Trophoblast cell (in vitro differentiated cells and primary cell): ENCODE measurements at regions not wholly inside any gene's neighbourhood (a gene's known extent, or its start where the extent isn't known, plus 50 kb on each side); places are given as distances from the start of the nearest gene placed in this dataset.

Source experiments
- DNase-seq, 2 donors: peaks; one replicate each; pipeline ENCODE4 v3.0.0-alpha.2; 2016
- H2AFZ ChIP-seq: 2 replicates; pipeline ENCODE4 v1.6.1; 2013; ENCODE audit warnings: low read length, moderate library complexity, mild to moderate bottlenecking; ENCODE audit not compliant: insufficient read depth, poor library complexity
- H2AK5ac ChIP-seq: 2 replicates; pipeline ENCODE4 v1.6.1; 2013; ENCODE audit warnings: mild to moderate bottlenecking, low read length
- H2BK120ac ChIP-seq: 2 replicates; pipeline ENCODE4 v1.6.1; 2013; ENCODE audit warnings: low read length, mild to moderate bottlenecking, moderate library complexity; ENCODE audit not compliant: insufficient read depth, poor library complexity
- H2BK12ac ChIP-seq: 2 replicates; pipeline ENCODE4 v1.6.1; 2013; ENCODE audit warnings: mild to moderate bottlenecking, low read length, moderate library complexity
- H2BK5ac ChIP-seq: 2 replicates; pipeline ENCODE4 v1.6.1; 2013; ENCODE audit warnings: low read length, low read depth, moderate library complexity, mild to moderate bottlenecking; ENCODE audit not compliant: poor library complexity
- H3K14ac ChIP-seq: 2 replicates; pipeline ENCODE4 v1.6.1; 2013; ENCODE audit warnings: mild to moderate bottlenecking, low read length
- H3K18ac ChIP-seq: 2 replicates; pipeline ENCODE4 v1.6.1; 2013; ENCODE audit warnings: mild to moderate bottlenecking, low read length
- H3K23ac ChIP-seq: 2 replicates; pipeline ENCODE4 v1.6.1; 2013; ENCODE audit warnings: low read length
- H3K27ac ChIP-seq: 2 replicates; pipeline ENCODE4 v1.5.1; 2013; ENCODE audit warnings: low read depth, mild to moderate bottlenecking, inconsistent platforms, low read length, moderate library complexity
- H3K27me3 ChIP-seq: 2 replicates; pipeline ENCODE4 v1.6.1; 2013; ENCODE audit warnings: inconsistent platforms, mild to moderate bottlenecking, low read length, moderate library complexity; ENCODE audit not compliant: insufficient read depth
- H3K36me3 ChIP-seq, 2 experiments: 1 replicate in 1 of 2; 2 replicates in 1 of 2; pipeline ENCODE4 v1.6.1; 2013; ENCODE audit warnings: low read length in 2 of 2, mild to moderate bottlenecking in 2 of 2, moderate library complexity in 1 of 2; ENCODE audit not compliant: insufficient read depth in 2 of 2, control insufficient read depth in 1 of 2
- H3K4ac ChIP-seq: 2 replicates; pipeline ENCODE4 v1.6.1; 2013; ENCODE audit warnings: low read depth, mild to moderate bottlenecking, low read length, moderate library complexity
- H3K4me1 ChIP-seq, 2 experiments: 1 replicate in 1 of 2; 2 replicates in 1 of 2; pipeline ENCODE4 v1.6.1; 2013; ENCODE audit warnings: low read length in 2 of 2, mild to moderate bottlenecking in 2 of 2, moderate library complexity in 1 of 2; ENCODE audit not compliant: insufficient read depth in 2 of 2, control insufficient read depth in 1 of 2
- H3K4me2 ChIP-seq: 2 replicates; pipeline ENCODE4 v1.6.1; 2013; ENCODE audit warnings: inconsistent platforms, mild to moderate bottlenecking, low read length, moderate library complexity
- H3K4me3 ChIP-seq: 2 replicates; pipeline ENCODE4 v1.5.1; 2013; ENCODE audit warnings: mild to moderate bottlenecking, low read depth, low read length, inconsistent platforms
- H3K79me1 ChIP-seq: one replicate; pipeline ENCODE4 v1.6.1; 2013; ENCODE audit warnings: low read length
- H3K79me2 ChIP-seq: 2 replicates; pipeline ENCODE4 v1.6.1; 2013; ENCODE audit warnings: low read length, mild to moderate bottlenecking; ENCODE audit not compliant: control insufficient read depth, insufficient read depth, poor library complexity
- H3K9ac ChIP-seq: 2 replicates; pipeline ENCODE4 v1.6.1; 2013; ENCODE audit warnings: mild to moderate bottlenecking, low read length
- H3K9me3 ChIP-seq: 2 replicates; pipeline ENCODE4 v1.6.1; 2013; ENCODE audit warnings: low read depth, mild to moderate bottlenecking, control low read depth, inconsistent platforms, low read length; ENCODE audit not compliant: insufficient read depth
- H4K12ac ChIP-seq: 2 replicates; pipeline ENCODE4 v1.6.1; 2013; ENCODE audit warnings: low read depth, mild to moderate bottlenecking, low read length, moderate library complexity
- H4K8ac ChIP-seq: 2 replicates; pipeline ENCODE4 v1.6.1; 2013; ENCODE audit warnings: low read depth, mild to moderate bottlenecking, low read length, moderate library complexity
- H4K91ac ChIP-seq: one replicate; pipeline ENCODE4 v1.6.1; 2013; ENCODE audit warnings: low read depth, mild to moderate bottlenecking, low read length, moderate library complexity
- WGBS: extraction: QIAGEN DNeasy Blood & Tissue Kit; methylation state at CpG from one replicate; pipeline ENCODE4 v1.1.7; 2013; ENCODE audit warnings: missing lambda C conversion rate; ENCODE audit not compliant: insufficient read length, insufficient coverage; ENCODE audit errors: extremely low coverage; 5-methylcytosine and 5-hydroxymethylcytosine counted together

GRCh38 chr10:3647074-3647473 is 137.9 kb downstream of the KLF6 start:
- Histone ChIP-seq H3K4ac (no peak overlapping the region), H2AK5ac (no peak overlapping the region), H3K79me2 (no peaks in the 10 kb centered on the region)

GRCh38 chr10:3645406-3645805 is 139.6 kb downstream of the KLF6 start:
- no peak overlapping the region for H2BK5ac ChIP-seq
- no peak overlapping the region for H3K4me3 ChIP-seq
- no peak overlapping the region for H2BK120ac ChIP-seq
- H4K91ac ChIP-seq: no peak overlapping the region
- no peak overlapping the region for H3K23ac ChIP-seq
- peaks cover 3% of the 10 kb centered on the region for H3K9me3 ChIP-seq
- no peak overlapping the region for H2BK12ac ChIP-seq
- H3K4me1 ChIP-seq: no peaks in the 10 kb centered on the region
- H3K4me2 ChIP-seq: no peak overlapping the region
- no peak overlapping the region for H3K18ac ChIP-seq
- WGBS: no CpG with 5 or more reads among the region's 6 CpGs
- H3K9ac ChIP-seq: no peak overlapping the region
- H3K4ac ChIP-seq: no peak overlapping the region
- no peak overlapping the region for H3K27ac ChIP-seq
- no peak overlapping the region for H4K8ac ChIP-seq
- no peaks in the 10 kb centered on the region for H3K27me3 ChIP-seq
- no peak overlapping the region for H4K12ac ChIP-seq
- no peak overlapping the region for H3K14ac ChIP-seq
- H3K36me3 ChIP-seq: no peaks in the 10 kb centered on the region
- H2AK5ac ChIP-seq: no peak overlapping the region
- DNase-seq: no peak
- no peaks in the 10 kb centered on the region for H3K79me2 ChIP-seq
- no peaks in the 10 kb centered on the region for H3K79me1 ChIP-seq
- no peak overlapping the region for H2AFZ ChIP-seq

More at GRCh38 chr10:3647074-3647473, 137.9 kb downstream of the KLF6 start:
- no peak overlapping the region for H3K14ac ChIP-seq
- H3K27me3 ChIP-seq: no peaks in the 10 kb centered on the region
- H3K18ac ChIP-seq: no peak overlapping the region
- no peaks in the 10 kb centered on the region for H3K36me3 ChIP-seq
- H2BK120ac ChIP-seq: no peak overlapping the region
- no CpG with 5 or more reads among the region's 8 CpGs for WGBS
- no peak overlapping the region for H2BK12ac ChIP-seq
- no peak overlapping the region for H2AFZ ChIP-seq
- no peaks in the 10 kb centered on the region for H3K4me1 ChIP-seq
- H3K27ac ChIP-seq: no peak overlapping the region
- no peak overlapping the region for H4K91ac ChIP-seq
- H3K79me1 ChIP-seq: no peaks in the 10 kb centered on the region
- H3K9me3 ChIP-seq: peaks cover 3% of the 10 kb centered on the region
- H3K23ac ChIP-seq: no peak overlapping the region
- H3K4me3 ChIP-seq: no peak overlapping the region
- no peak overlapping the region for H4K8ac ChIP-seq
- no peak for DNase-seq
- no peak overlapping the region for H3K9ac ChIP-seq
- no peak overlapping the region for H2BK5ac ChIP-seq
- H3K4me2 ChIP-seq: no peak overlapping the region
- no peak overlapping the region for H4K12ac ChIP-seq

GRCh38 chr10:3640816-3641215 is 144.2 kb downstream of the KLF6 start:
- Histone ChIP-seq H3K9ac (no peak overlapping the region), H3K36me3 (no peaks in the 10 kb centered on the region), H3K23ac (no peak overlapping the region), H4K12ac (no peak overlapping the region), H3K14ac (no peak overlapping the region), H2BK12ac (no peak overlapping the region), H2BK5ac (no peak overlapping the region), H2AK5ac (peak overlapping the region; percentile 82), H3K4me3 (no peak overlapping the region), H4K91ac (no peak overlapping the region), H3K79me1 (peaks cover 11% of the 10 kb centered on the region), H3K9me3 (no peaks in the 10 kb centered on the region), H3K18ac (no peak overlapping the region), H2BK120ac (no peak overlapping the region), H2AFZ (no peak overlapping the region), H3K79me2 (no peaks in the 10 kb centered on the region), H4K8ac (no peak overlapping the region), H3K27ac (no peak overlapping the region), H3K4me2 (no peak overlapping the region), H3K4me1 (peaks cover 8% of the 10 kb centered on the region in 2 experiments), H3K4ac (no peak overlapping the region), H3K27me3 (no peaks in the 10 kb centered on the region)
- no CpG with 5 or more reads among the region's 10 CpGs for WGBS
- DNase-seq: no peak

- no peak overlapping the region for H4K12ac ChIP-seq
- peaks cover 11% of the 10 kb centered on the region for H3K79me1 ChIP-seq
- H3K4me1 ChIP-seq: peaks cover 8% of the 10 kb centered on the region in 2 experiments
- WGBS: no CpG with 5 or more reads among the region's 4 CpGs
- no peaks in the 10 kb centered on the region for H3K27me3 ChIP-seq
- H3K79me2 ChIP-seq: no peaks in the 10 kb centered on the region
- H3K4me3 ChIP-seq: no peak overlapping the region
- H3K23ac ChIP-seq: no peak overlapping the region
- H3K9ac ChIP-seq: no peak overlapping the region
- no peak overlapping the region for H4K91ac ChIP-seq
- H3K27ac ChIP-seq: no peak overlapping the region
- no peak overlapping the region for H3K4ac ChIP-seq
- H2AFZ ChIP-seq: no peak overlapping the region
- no peak overlapping the region for H2BK5ac ChIP-seq
- H3K36me3 ChIP-seq: no peaks in the 10 kb centered on the region
- H2AK5ac ChIP-seq: no peak overlapping the region
- H3K14ac ChIP-seq: no peak overlapping the region
- H4K8ac ChIP-seq: no peak overlapping the region
- no peak overlapping the region for H3K4me2 ChIP-seq
- DNase-seq: peak; percentile 81 to 85
- H3K18ac ChIP-seq: no peak overlapping the region
- H2BK12ac ChIP-seq: no peak overlapping the region
- no peaks in the 10 kb centered on the region for H3K9me3 ChIP-seq
- no peak overlapping the region for H2BK120ac ChIP-seq
These were observed 145.5 kb downstream of the KLF6 start for GRCh38 chr10:3639546-3639945.
